IMR-90 (cell line): ENCODE measurements at regions not wholly inside any gene's neighbourhood (a gene's known extent, or its start where the extent isn't known, plus 50 kb on each side); places are given as distances from the start of the nearest gene placed in this dataset.

Experiments used
- ATAC-seq: fragments of 200-7000 bp; cut with Tn5 transposase; 2 replicates; pipeline ENCODE4 v1.9.1; 2020; ENCODE audit warnings: low read depth, mild to moderate bottlenecking, moderate library complexity
- BruUV-seq: library from RNA; stranded (reverse); fragments of 400-500 nt; replicated peaks from 2 replicates; lab custom pipeline; 2021; lab: Mats Ljungman, UMichigan
- CTCF ChIA-PET: fragments of 300-600 bp; formaldehyde crosslinking; extraction: SDS; loops from one replicate; lab custom pipeline; 2021; ENCODE audit warnings: antibody characterized with exemption; lab: Yijun Ruan, JAX
- POLR2A ChIA-PET: fragments of 300-600 bp; sonication (Branson Sonifier 250); formaldehyde crosslinking; loops from one replicate; lab custom pipeline; 2022; ENCODE audit warnings: antibody characterized with exemption; ENCODE audit not compliant: unreplicated experiment; lab: Charles Lee
- DNase-seq: peaks from one replicate; pipeline ENCODE4 v3.0.0; 2013
- H2AFZ ChIP-seq: replicated peaks from 2 replicates; pipeline ENCODE3; 2013; ENCODE audit warnings: low read length, mild to moderate bottlenecking; ENCODE audit not compliant: poor library complexity
- H2AK5ac ChIP-seq: 2 replicates; pipeline ENCODE4 v1.6.1; 2013; ENCODE audit warnings: low read depth, low read length, inconsistent platforms
- H2AK9ac ChIP-seq: replicated peaks from 2 replicates; pipeline ENCODE3; 2013; ENCODE audit warnings: mild to moderate bottlenecking, low read depth, low read length, moderate library complexity; ENCODE audit not compliant: poor library complexity
- H2BK120ac ChIP-seq: 2 replicates; pipeline ENCODE4 v1.6.1; 2013; ENCODE audit warnings: low read depth, low read length, inconsistent platforms
- H2BK15ac ChIP-seq: 3 replicates; pipeline ENCODE4 v1.6.1; 2013; ENCODE audit warnings: low read depth, low read length, inconsistent platforms
- H2BK20ac ChIP-seq: 2 replicates; pipeline ENCODE4 v1.6.1; 2013; ENCODE audit warnings: low read depth, mild to moderate bottlenecking, inconsistent platforms, low read length, moderate library complexity
- H2BK5ac ChIP-seq: 2 replicates; pipeline ENCODE4 v1.6.1; 2013; ENCODE audit warnings: mild to moderate bottlenecking, low read depth, low read length, inconsistent platforms; ENCODE audit not compliant: poor library complexity, severe bottlenecking
- H3K14ac ChIP-seq: replicated peaks from 2 replicates; pipeline ENCODE4 v1.6.1; 2013; ENCODE audit warnings: low read depth, low read length, inconsistent platforms
- H3K18ac ChIP-seq: 2 replicates; pipeline ENCODE4 v1.6.1; 2013; ENCODE audit warnings: low read depth, low read length, control low read depth
- H3K23ac ChIP-seq: 2 replicates; pipeline ENCODE4 v1.6.1; 2013; ENCODE audit warnings: low read depth, low read length, inconsistent platforms
- H3K27ac ChIP-seq: 2 replicates; pipeline ENCODE4 v1.5.1; 2013; ENCODE audit warnings: mild to moderate bottlenecking, control low read depth, low read length; ENCODE audit not compliant: insufficient read depth
- H3K27me3 ChIP-seq: 2 replicates; pipeline ENCODE4 v1.6.1; 2013; ENCODE audit warnings: low read length; ENCODE audit not compliant: control insufficient read depth, insufficient read depth
- H3K36me3 ChIP-seq: 2 replicates; pipeline ENCODE4 v1.6.1; 2013; ENCODE audit warnings: low read length, mixed read lengths; ENCODE audit not compliant: control insufficient read depth, insufficient read depth
- H3K4ac ChIP-seq: 2 replicates; pipeline ENCODE4 v1.6.1; 2013; ENCODE audit warnings: low read depth, low read length, inconsistent platforms
- H3K4me1 ChIP-seq: 2 replicates; pipeline ENCODE4 v1.6.1; 2013; ENCODE audit warnings: low read length, mixed read lengths; ENCODE audit not compliant: control insufficient read depth, insufficient read depth
- H3K4me2 ChIP-seq: 2 replicates; pipeline ENCODE4 v1.6.1; 2013; ENCODE audit warnings: low read depth, mild to moderate bottlenecking, control low read depth, low read length, moderate library complexity
- H3K4me3 ChIP-seq: 2 replicates; pipeline ENCODE4 v1.5.1; 2013; ENCODE audit warnings: low read depth, mild to moderate bottlenecking, control low read depth, low read length, moderate library complexity; ENCODE audit not compliant: insufficient read depth
- H3K56ac ChIP-seq: 2 replicates; pipeline ENCODE4 v1.6.1; 2013; ENCODE audit warnings: low read length, inconsistent platforms; ENCODE audit not compliant: insufficient read depth; ENCODE audit errors: extremely low read depth
- H3K79me1 ChIP-seq, 2 experiments: 2 replicates each; pipeline ENCODE4 v1.6.1; 2013; ENCODE audit warnings: low read length in 2 of 2, inconsistent platforms in 1 of 2, low read depth in 1 of 2
- H3K9ac ChIP-seq: 2 replicates; pipeline ENCODE4 v1.6.1; 2013; ENCODE audit warnings: low read depth, low read length, control low read depth
- H3K9me1 ChIP-seq: 2 replicates; pipeline ENCODE4 v1.6.1; 2013; ENCODE audit warnings: low read length, inconsistent platforms; ENCODE audit not compliant: insufficient read depth
- H3K9me3 ChIP-seq: 2 replicates; pipeline ENCODE4 v1.6.1; 2013; ENCODE audit warnings: low read length; ENCODE audit not compliant: control insufficient read depth, insufficient read depth
- H4K20me1 ChIP-seq: 2 replicates; pipeline ENCODE4 v1.6.1; 2013; ENCODE audit warnings: low read length, inconsistent platforms; ENCODE audit not compliant: insufficient read depth
- H4K5ac ChIP-seq: 2 replicates; pipeline ENCODE4 v1.6.1; 2013; ENCODE audit warnings: mild to moderate bottlenecking, low read depth, low read length, control low read depth
- H4K8ac ChIP-seq, 2 experiments: 2 replicates each; pipeline ENCODE4 v1.6.1; 2013; ENCODE audit warnings: low read depth in 2 of 2, low read length in 2 of 2, control low read depth in 1 of 2, inconsistent platforms in 1 of 2
- H4K91ac ChIP-seq: 2 replicates; pipeline ENCODE4 v1.6.1; 2013; ENCODE audit warnings: low read depth, low read length, inconsistent platforms; ENCODE audit not compliant: insufficient read depth
- CHD1 ChIP-seq: IDR thresholded peaks from 2 replicates; pipeline ENCODE4 v1.6.1; 2012; ENCODE audit warnings: low read depth, low read length, improper control_type of control experiment
- MAZ ChIP-seq: IDR thresholded peaks from 2 replicates; pipeline ENCODE4 v1.6.1; 2012; ENCODE audit warnings: low read depth, mild to moderate bottlenecking, low read length, improper control_type of control experiment, moderate library complexity, borderline replicate concordance
- MXI1 ChIP-seq: IDR thresholded peaks from 2 replicates; pipeline ENCODE4 v1.6.1; 2012; ENCODE audit warnings: low read depth, mild to moderate bottlenecking, low read length, moderate library complexity, borderline replicate concordance
- NFE2L2 ChIP-seq: fragments of 150-350 bp; IDR thresholded peaks from 2 replicates; pipeline ENCODE4 v1.6.1; 2016; ENCODE audit warnings: low read depth, mild to moderate bottlenecking, low read length
- RFX5 ChIP-seq: IDR thresholded peaks from 2 replicates; pipeline ENCODE4 v1.8.0; 2012; ENCODE audit warnings: low read depth, mild to moderate bottlenecking, low read length, moderate library complexity
- WGBS, 2 experiments: methylation state at CpG; one replicate each; pipeline versions ENCODE4 v1.1.5 to v1.1.7; 2013; ENCODE audit warnings: missing lambda C conversion rate in 2 of 2; ENCODE audit not compliant: insufficient read length in 1 of 2; ENCODE audit errors: extremely low coverage in 2 of 2; 5-methylcytosine and 5-hydroxymethylcytosine counted together
- dilution Hi-C: fragments of 300-500 bp; cut with HindIII; formaldehyde crosslinking; loops from one replicate; pipeline ENCODE4 v1.14.3; 2018; ENCODE audit warnings: low sequenced_read_pairs; ENCODE audit not compliant: unreplicated experiment
- in situ Hi-C: fragments of 300-500 bp; cut with MboI; formaldehyde crosslinking; loops from 3 replicates; pipeline ENCODE4 v1.14.3; 2019; ENCODE audit warnings: low sequenced_read_pairs, inconsistent platforms, mixed read lengths
- intact Hi-C: fragments of 100-400 bp; cut with micrococcal nuclease; formaldehyde crosslinking; loops from 2 replicates; pipeline ENCODE4 v1.10.0; 2022

GRCh38 chr2:199130501-199130900 is 327.2 kb downstream of the SATB2 start:
- Histone ChIP-seq H3K9ac (no peak overlapping the region), H2AFZ (no peak overlapping the region), H3K9me3 (no peaks in the 10 kb centered on the region), H3K79me1 (no peaks in the 10 kb centered on the region), H2BK15ac (no peak overlapping the region), H3K27ac (no peak overlapping the region), H3K4ac (no peak overlapping the region), H3K4me3 (no peak overlapping the region), H3K4me1 (no peaks in the 10 kb centered on the region), H4K91ac (no peak overlapping the region), H2BK5ac (no peak overlapping the region), H3K4me2 (no peak overlapping the region), H3K14ac (no peak overlapping the region), H2BK20ac (no peak overlapping the region), H3K18ac (no peak overlapping the region), H2BK120ac (no peak overlapping the region), H2AK9ac (no peak overlapping the region), H4K5ac (no peak overlapping the region), H4K8ac (no peak overlapping the region), H3K27me3 (peaks cover 2% of the 10 kb centered on the region; the same call in 1 of the 2 replicates), H4K20me1 (no peaks in the 10 kb centered on the region), H2AK5ac (no peak overlapping the region), H3K36me3 (no peaks in the 10 kb centered on the region), H3K23ac (no peak overlapping the region), H3K9me1 (no peaks in the 10 kb centered on the region), H3K56ac (no peak overlapping the region)
- no TSS peak for BruUV-seq
- WGBS, 2 experiments = no CpG with 5 or more reads among the region's 3 CpGs
- no peak for DNase-seq
- dilution Hi-C loops (no loop called here), intact Hi-C loops (no loop called here), in situ Hi-C loops (no loop called here)
- no peak for ATAC-seq
- ChIA-PET POLR2A (no interaction called here), CTCF (no interaction called here)
- TF ChIP-seq RFX5 (no peak), MXI1 (no peak), MAZ (no peak), NFE2L2 (no peak), CHD1 (no peak)
